Myocyte (in vitro differentiated cells): ENCODE measurements at regions not wholly inside any gene's neighbourhood (a gene's known extent, or its start where the extent isn't known, plus 50 kb on each side); places are given as distances from the start of the nearest gene placed in this dataset.

ENCODE experiments used
- DNase-seq: peaks from one replicate; pipeline ENCODE4 v3.0.0-alpha.2; 2012; ENCODE audit warnings: low read depth

GRCh38 chr3:43892526-43892925 is 201.8 kb downstream of the ABHD5 start:
- DNase-seq, result no peak

- no peak for DNase-seq
These were observed 203.0 kb downstream of the ABHD5 start for GRCh38 chr3:43893727-43894126.

GRCh38 chr3:43894176-43895049 is 203.7 kb downstream of the ABHD5 start:
- DNase-seq, result peak; percentile 51

- DNase-seq, result no peak
These were observed 204.8 kb downstream of the ABHD5 start for GRCh38 chr3:43895573-43895972.

- no peak for DNase-seq
These were observed 211.7 kb downstream of the ABHD5 start for GRCh38 chr3:43902415-43902814.

- DNase-seq, result no peak
These were observed 214.4 kb downstream of the ABHD5 start for GRCh38 chr3:43905157-43905556.

- no peak for DNase-seq
These were observed 216.2 kb downstream of the ABHD5 start for GRCh38 chr3:43906849-43907507.

- no peak for DNase-seq
These were observed 216.7 kb downstream of the ABHD5 start for GRCh38 chr3:43907508-43907858.

GRCh38 chr3:43908456-43908855 is 217.7 kb downstream of the ABHD5 start:
- DNase-seq, result no peak

- peak; percentile 64 for DNase-seq
These were observed 218.4 kb downstream of the ABHD5 start for GRCh38 chr3:43909149-43909548.

- DNase-seq, result no peak
These were observed 220.0 kb downstream of the ABHD5 start for GRCh38 chr3:43910750-43911149.

- peak; percentile 94 for DNase-seq
These were observed 222.6 kb downstream of the ABHD5 start for GRCh38 chr3:43913036-43913948.

GRCh38 chr3:43914269-43914668 is 223.5 kb downstream of the ABHD5 start:
- peak; percentile 51 for DNase-seq

- DNase-seq, result no peak
These were observed 224.8 kb downstream of the ABHD5 start for GRCh38 chr3:43915546-43915945.

GRCh38 chr3:43917361-43917760 is 226.6 kb downstream of the ABHD5 start:
- peak; percentile 48 for DNase-seq

GRCh38 chr3:43919029-43919428 is 228.3 kb downstream of the ABHD5 start:
- DNase-seq, result peak; percentile 39

- DNase-seq, result no peak
These were observed 230.4 kb downstream of the ABHD5 start for GRCh38 chr3:43921056-43921648.

GRCh38 chr3:43922374-43922773 is 231.6 kb downstream of the ABHD5 start:
- no peak for DNase-seq

- peak; percentile 69 for DNase-seq
These were observed 232.6 kb downstream of the ABHD5 start for GRCh38 chr3:43923104-43923882.

GRCh38 chr3:43926055-43926454 is 235.3 kb downstream of the ABHD5 start:
- DNase-seq, result no peak
